Stimulated activated naive CD4-positive, alpha-beta T cell treated with Interleukin-2 at 50 U/mL for 16 hours (primary cell): ENCODE measurements at regions not wholly inside any gene's neighbourhood (a gene's known extent, or its start where the extent isn't known, plus 50 kb on each side); places are given as distances from the start of the nearest gene placed in this dataset.
"Not testable (repeated sequence)": the region's sequence is repeated elsewhere in the genome, so short reads cannot be mapped to it uniquely, and the experiment has no call there.

Source experiments
- DNase-seq: peaks from one replicate; lab custom pipeline; 2025; lab: John Stamatoyannopoulos, UW

GRCh38 chr13:50388481-50388880, 373.2 kb downstream of the KCNRG start:
- no peak for DNase-seq

GRCh38 chr13:50389726-50390125, 374.5 kb downstream of the KCNRG start:
- no peak for DNase-seq

DNA sequence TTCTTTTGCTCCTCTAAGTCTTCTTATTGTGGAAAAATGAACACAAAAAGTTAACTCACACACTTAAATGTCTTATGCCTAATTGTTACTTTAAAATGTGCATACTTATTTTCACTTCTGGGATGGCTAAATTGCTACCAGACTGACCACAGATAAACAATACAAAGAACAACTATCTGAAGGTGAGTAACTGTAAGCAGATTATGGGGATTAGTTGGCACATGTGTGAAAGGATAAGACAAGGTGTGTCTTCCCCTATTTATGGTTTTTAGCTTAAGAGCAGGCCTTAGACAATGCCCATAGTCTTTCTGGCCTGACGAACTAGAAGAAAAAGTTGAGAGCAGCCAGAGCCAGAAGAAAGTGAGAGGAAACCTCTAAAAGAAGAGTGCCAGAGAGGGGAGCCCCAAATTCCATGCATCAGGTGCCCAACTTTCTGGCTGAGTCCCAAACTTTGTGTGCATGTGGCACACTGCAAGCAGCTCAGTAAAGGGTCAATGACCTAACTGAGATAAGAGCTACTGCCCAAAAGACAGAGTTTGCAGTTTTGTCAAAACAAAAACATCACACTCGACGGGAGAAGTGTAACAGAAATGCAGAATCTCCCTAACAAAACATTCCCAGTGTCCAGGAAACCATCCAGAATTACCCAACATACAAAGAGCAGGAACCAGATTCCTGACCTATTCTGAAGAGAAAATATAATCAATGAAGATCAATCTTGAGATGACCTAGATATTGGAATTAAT, 375.4 kb downstream of the KCNRG start:
- no peak for DNase-seq

DNA sequence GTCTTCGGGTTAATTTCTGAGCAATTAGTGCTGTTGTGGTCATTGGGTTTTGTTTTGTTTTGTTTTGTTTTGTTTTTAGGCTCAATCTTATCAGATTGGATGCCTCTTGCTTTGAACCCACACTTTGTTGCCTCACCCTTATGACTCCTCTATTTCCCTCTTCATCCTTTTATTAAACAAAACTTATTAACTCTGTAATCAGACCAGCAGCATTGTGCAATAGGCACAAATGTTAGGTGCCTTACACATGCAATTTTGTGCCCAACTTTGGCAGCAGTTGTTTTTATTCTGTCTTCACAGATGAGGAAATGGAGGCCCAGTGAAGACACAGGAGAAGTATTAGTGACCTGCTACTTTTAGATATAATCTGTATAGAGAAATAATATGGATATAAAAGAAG, 377.7 kb downstream of the KCNRG start:
- no peak for DNase-seq

DNA sequence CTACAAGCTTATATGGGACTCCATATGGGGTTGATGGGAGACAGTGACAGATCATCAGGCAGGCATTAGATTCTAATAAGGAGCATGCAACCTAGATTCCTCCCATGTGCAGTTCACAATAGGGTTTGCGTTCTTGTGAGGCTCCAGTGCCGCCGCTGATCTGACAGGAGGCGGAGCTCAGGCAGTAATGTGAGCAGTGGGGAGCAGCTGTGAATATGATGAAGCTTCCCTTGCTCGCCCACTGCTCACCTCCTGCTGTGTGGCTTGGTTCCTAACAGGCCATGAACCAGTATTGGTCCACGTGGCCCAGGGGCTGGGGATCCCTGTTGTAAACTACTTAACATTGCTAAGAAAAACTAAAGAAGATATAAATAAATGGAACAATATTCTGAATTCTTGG, 378.4 kb downstream of the KCNRG start:
- no peak for DNase-seq

DNA sequence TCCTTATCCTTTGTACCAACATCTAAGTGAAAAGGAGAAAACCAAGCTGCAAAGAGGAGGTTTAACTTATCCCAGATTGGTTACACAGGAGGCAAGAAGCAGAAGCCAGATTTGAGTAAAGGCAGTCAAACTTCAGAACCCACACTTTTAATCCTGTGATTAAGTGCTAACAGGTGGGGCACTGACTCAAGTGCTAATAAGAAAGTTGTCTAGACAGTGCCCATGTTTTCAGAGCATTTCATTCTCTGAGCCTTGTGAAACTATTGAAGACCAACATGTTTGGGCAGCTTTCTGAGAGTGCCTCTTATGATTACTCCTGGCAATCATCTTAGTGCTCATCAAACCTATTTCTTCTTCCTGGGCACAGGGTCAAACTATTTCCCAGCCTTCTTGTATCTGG, 380.8 kb downstream of the KCNRG start:
- DNase-seq = no peak

DNA sequence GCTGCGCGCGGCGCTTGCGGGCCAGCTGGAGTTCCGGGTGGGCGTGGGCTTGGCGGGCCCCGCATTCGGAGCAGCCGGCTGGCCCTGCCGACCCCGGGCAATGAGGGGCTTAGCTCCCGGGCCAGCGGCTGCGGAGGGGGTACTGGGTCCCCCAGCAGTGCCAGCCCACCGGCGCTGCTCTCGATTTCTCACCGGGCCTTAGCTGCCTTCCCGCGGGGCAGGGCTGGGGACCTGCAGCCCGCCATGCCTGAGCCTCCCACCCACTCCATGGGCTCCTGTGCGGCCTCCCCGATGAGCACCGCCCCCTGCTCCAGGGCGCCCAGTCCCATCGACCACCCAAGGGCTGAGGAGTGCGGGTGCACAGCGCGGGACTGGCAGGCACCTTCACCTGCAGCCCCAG, 381.4 kb downstream of the KCNRG start:
- DNase-seq = not testable (repeated sequence)

- no peak for DNase-seq
These were observed 384.9 kb downstream of the KCNRG start for GRCh38 chr13:50400035-50400726.

GRCh38 chr13:50401049-50401505, 385.8 kb downstream of the KCNRG start:
- no peak for DNase-seq

- DNase-seq = no peak
These were observed 386.6 kb downstream of the KCNRG start for GRCh38 chr13:50401721-50402465.

DNA sequence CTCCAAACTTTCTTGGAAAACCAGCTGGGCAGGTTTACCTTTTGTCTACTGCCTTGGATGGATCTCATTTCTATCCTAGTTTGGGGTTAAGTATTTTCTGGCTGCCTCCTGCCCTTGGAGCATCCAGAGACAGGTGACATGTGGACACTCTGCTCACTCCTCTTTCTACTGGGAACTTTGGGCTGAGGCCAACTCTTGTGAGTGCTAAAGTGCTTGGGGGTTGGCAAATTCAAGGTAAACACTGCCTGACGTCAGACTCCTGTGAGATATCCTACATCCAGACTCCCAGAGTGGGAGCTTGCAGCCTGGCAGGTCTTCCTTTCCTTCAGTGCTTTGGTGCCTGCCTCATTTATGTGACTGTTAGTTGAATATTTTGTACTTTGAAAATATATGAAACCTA, 388.1 kb downstream of the KCNRG start:
- DNase-seq = no peak

GRCh38 chr13:50404116-50404515, 388.9 kb downstream of the KCNRG start:
- no peak for DNase-seq

DNA sequence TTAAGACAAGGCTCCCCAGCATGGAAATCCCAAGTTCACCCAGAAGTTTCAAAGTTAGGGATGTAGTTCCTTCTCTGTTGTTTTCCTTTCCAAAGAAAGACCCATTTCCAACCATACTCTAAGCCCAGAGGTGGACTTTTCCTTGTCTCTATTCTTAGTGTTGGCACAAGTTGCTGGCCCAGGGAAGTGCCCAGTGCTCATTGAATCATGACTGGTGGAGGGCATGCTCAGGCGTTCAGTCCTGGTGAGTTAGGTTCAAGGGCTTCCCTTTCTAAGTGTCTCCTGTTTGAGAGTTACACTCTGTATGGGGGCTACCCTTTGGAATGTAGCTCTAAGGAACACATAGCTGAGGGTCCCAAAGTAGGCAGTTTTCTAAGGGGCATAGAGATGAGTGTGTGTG, 389.5 kb downstream of the KCNRG start:
- no peak for DNase-seq

- no peak for DNase-seq
These were observed 391.6 kb downstream of the KCNRG start for GRCh38 chr13:50406831-50407230.

GRCh38 chr13:50408068-50408467, 392.8 kb downstream of the KCNRG start:
- DNase-seq = no peak

GRCh38 chr13:50409220-50409619, 394.0 kb downstream of the KCNRG start:
- no peak for DNase-seq

DNA sequence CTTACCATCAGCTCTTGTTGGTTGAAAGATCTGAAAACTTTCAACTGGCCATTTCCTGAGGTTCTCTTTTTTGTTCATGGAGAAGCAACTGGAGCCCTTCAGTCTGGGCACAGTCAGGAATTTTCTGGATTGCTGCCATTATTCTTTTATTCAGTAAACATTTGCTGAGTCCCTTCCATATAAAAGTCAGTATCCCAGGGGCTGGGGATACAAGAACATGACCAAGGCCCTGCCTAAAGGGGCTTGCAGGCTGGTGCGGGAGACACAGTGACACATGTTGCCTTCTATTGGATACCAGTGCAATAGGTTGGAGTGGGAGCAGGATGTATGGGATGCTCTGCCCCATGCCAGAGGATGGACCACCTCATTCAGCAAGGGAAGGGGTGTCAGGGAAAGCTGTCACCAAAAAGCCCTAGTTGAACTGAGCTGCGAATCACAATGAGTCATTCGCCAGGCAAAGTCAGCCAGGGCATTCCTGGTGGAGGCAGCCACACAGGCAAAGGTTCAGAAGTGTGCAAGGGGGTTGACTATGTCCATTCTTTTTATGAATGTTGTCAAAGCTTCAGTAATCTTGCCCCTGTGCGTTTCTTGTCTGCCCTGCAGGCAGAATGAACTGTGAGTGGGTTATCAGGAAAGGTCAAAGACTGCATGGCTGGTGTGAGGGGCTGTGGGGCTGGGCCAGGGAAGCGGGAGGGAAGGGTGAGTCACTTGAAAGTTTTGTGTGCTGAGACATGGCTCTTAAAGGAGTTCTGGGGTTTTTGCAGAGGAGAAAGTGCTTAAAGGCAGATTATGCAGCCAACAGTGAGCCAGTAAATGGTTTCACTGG, 395.9 kb downstream of the KCNRG start:
- no peak for DNase-seq

DNA sequence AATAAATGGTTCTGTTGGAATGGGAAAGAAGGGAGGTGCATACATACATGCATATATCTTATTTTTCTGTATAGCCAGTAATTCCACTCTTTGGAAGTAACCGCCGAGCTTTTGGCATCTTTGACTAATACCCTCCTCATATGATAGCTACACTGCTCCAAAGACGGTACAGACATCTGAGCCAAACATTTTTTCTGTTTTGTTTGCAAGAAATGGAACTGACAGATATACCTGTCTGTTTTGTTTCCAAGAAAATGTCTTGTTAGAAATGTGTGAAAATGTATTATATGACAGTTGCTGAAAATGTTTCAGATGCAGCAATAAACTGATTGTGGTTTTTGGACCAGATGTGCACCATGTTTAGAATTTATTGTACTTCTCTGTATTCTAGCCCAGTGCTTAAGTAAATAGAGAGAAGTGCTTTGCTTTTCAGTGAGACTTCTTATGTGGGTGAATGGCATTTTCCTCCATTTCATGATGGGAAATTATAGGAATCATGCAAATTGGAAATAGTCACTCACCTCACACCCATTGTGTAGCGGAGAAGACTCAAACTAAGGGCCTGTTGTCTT, 396.9 kb downstream of the KCNRG start:
- no peak for DNase-seq

DNA sequence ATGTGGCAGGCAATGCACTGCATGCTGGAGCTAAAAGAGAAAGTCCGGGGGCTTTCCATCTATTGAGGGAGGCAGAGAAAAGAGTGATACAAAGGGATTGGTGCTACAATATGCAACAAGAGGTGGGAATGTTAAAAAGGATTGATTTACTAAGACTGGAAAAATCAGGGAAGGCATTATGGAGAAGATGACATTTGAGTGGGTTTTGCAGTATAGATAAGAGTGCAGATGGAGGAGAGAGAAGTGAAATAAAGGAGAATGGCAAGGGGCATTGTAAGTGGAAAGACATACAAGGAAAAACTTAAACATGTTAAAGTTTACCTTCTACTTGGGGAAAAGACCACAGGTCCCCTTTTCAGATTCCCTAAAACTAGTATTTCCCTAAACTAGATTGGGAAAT, 399.4 kb downstream of the KCNRG start:
- DNase-seq = no peak

DNA sequence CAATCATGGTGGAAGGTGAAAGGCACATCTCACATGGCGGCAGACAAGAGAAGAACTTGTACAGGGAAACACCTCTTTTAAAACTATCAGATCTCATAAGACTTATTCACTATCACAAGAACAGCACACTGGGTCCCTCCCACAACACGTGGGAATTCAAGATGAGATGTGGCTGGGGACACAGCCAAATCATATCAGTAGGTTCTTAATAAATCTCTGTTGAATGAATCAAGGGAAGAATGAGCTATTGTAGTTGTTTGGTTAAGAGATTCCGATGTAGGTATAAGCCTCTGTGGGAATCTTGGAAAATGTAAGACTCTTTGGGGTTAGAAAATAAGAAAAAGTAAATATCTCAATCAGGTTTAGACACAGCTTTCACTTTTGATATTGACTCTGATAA, 400.2 kb downstream of the KCNRG start:
- DNase-seq = no peak

GRCh38 chr13:50417597-50417996, 402.4 kb downstream of the KCNRG start:
- no peak for DNase-seq
